KMS-11 (cell line): ENCODE measurements at regions not wholly inside any gene's neighbourhood (a gene's known extent, or its start where the extent isn't known, plus 50 kb on each side); places are given as distances from the start of the nearest gene placed in this dataset.

Experiments used
- H2AFZ ChIP-seq: fragments of 200-600 bp; sonication (generic); 2 replicates; pipeline ENCODE4 v1.6.1; 2016; ENCODE audit warnings: antibody characterized with exemption, mixed run types, low read depth
- H3K27ac ChIP-seq: fragments of 200-600 bp; sonication (generic); 2 replicates; pipeline ENCODE4 v1.6.1; 2016; ENCODE audit warnings: mild to moderate bottlenecking, mixed run types
- H3K27me3 ChIP-seq: fragments of 200-600 bp; sonication (generic); 2 replicates; pipeline ENCODE4 v1.6.1; 2017; ENCODE audit warnings: mild to moderate bottlenecking, low read depth, mixed run types, moderate library complexity; ENCODE audit not compliant: insufficient read depth
- H3K36me3 ChIP-seq: fragments of 200-600 bp; sonication (generic); 2 replicates; pipeline ENCODE4 v1.6.1; 2017; ENCODE audit warnings: mild to moderate bottlenecking, mixed run types; ENCODE audit not compliant: insufficient read depth
- H3K4me1 ChIP-seq: fragments of 200-600 bp; sonication (generic); 2 replicates; pipeline ENCODE4 v1.6.1; 2016; ENCODE audit warnings: mild to moderate bottlenecking, low read depth, mixed run types; ENCODE audit not compliant: poor library complexity, severe bottlenecking
- H3K4me2 ChIP-seq: fragments of 200-600 bp; sonication (generic); 2 replicates; pipeline ENCODE4 v1.7.0; 2016; ENCODE audit warnings: mild to moderate bottlenecking, mixed run types
- H3K4me3 ChIP-seq: fragments of 200-600 bp; sonication (generic); IDR thresholded peaks from 2 replicates; pipeline ENCODE4 v1.6.1; 2017; ENCODE audit warnings: low read depth, low read length, mixed read lengths; ENCODE audit not compliant: insufficient read depth
- H3K79me2 ChIP-seq: fragments of 200-600 bp; sonication (generic); 2 replicates; pipeline ENCODE4 v1.6.1; 2016; ENCODE audit warnings: low read depth, mixed run types; ENCODE audit not compliant: insufficient read depth
- H3K9ac ChIP-seq: fragments of 200-600 bp; sonication (generic); 2 replicates; pipeline ENCODE4 v1.6.1; 2016; ENCODE audit warnings: mild to moderate bottlenecking, mixed run types
- H4K20me1 ChIP-seq: fragments of 200-600 bp; sonication (generic); 2 replicates; pipeline ENCODE4 v1.6.1; 2016; ENCODE audit warnings: mild to moderate bottlenecking, mixed run types; ENCODE audit not compliant: insufficient read depth
- CTCF ChIP-seq: fragments of 200-600 bp; sonication (generic); conservative IDR thresholded peaks from 2 replicates; pipeline ENCODE4 v1.6.1; 2017; ENCODE audit warnings: low read depth, mild to moderate bottlenecking, antibody characterized with exemption, low read length, moderate library complexity, mixed read lengths

GRCh38 chr12:70186436-70186835 is 56.8 kb upstream of the CNOT2 start:
- Histone ChIP-seq H3K4me1 (no peaks in the 10 kb centered on the region), H4K20me1 (no peaks in the 10 kb centered on the region), H2AFZ (no peak overlapping the region), H3K27ac (no peak overlapping the region), H3K9ac (no peak overlapping the region), H3K4me2 (no peak overlapping the region), H3K79me2 (no peaks in the 10 kb centered on the region), H3K4me3 (no peak overlapping the region), H3K27me3 (no peaks in the 10 kb centered on the region), H3K36me3 (no peaks in the 10 kb centered on the region)
- no peak for TF ChIP-seq CTCF

- TF ChIP-seq CTCF = no peak
- no peaks in the 10 kb centered on the region for H4K20me1 ChIP-seq
- no peak overlapping the region for H3K27ac ChIP-seq
- no peak overlapping the region for H3K4me3 ChIP-seq
- no peaks in the 10 kb centered on the region for H3K4me1 ChIP-seq
- H3K9ac ChIP-seq = no peak overlapping the region
- H3K27me3 ChIP-seq = no peaks in the 10 kb centered on the region
- no peak overlapping the region for H3K4me2 ChIP-seq
- no peaks in the 10 kb centered on the region for H3K79me2 ChIP-seq
- no peaks in the 10 kb centered on the region for H3K36me3 ChIP-seq
- no peak overlapping the region for H2AFZ ChIP-seq
Observed at GRCh38 chr12:70190262-70191010, 52.8 kb upstream of the CNOT2 start.
